ENCODE measurements at regions not wholly inside any gene's neighbourhood (a gene's known extent, or its start where the extent isn't known, plus 50 kb on each side); places are given as distances from the start of the nearest gene placed in this dataset.

GRCh38 chrX:34072906-34073305, 59.2 kb downstream of the FAM47A start:
- H3K4me3 ChIP-seq = no peak overlapping the region
- no peaks in the 10 kb centered on the region for H3K27me3 ChIP-seq
- TF ChIP-seq CTCF (IDR thresholded peaks at IDR 0.05 in 4 of 5, conservative IDR thresholded peaks at IDR 0.05 in 1 of 5) (no peak), POLR2A (IDR thresholded peaks at IDR 0.05) (no peak)
- in situ Hi-C loops (cut with MboI; ENCODE audit: low sequenced_read_pairs in 4 of 4) = no loop called here
- ATAC-seq (no peak), DNase-seq (no peak)
- H3K27ac ChIP-seq = no peak overlapping the region
- no peaks in the 10 kb centered on the region for H3K36me3 ChIP-seq
- no peaks in the 10 kb centered on the region for H3K4me1 ChIP-seq
- intact Hi-C loops (cut with DNase I; ENCODE audit: low total_unique reads) = no loop called here
- no peaks in the 10 kb centered on the region for H3K9me3 ChIP-seq

GRCh38 chrX:34063616-34064015, 68.5 kb downstream of the FAM47A start:
- no peak for ATAC-seq
- H3K27me3 ChIP-seq = no peaks in the 10 kb centered on the region
- TF ChIP-seq POLR2A (IDR thresholded peaks at IDR 0.05) = no peak
- no peak for TF ChIP-seq CTCF (IDR thresholded peaks at IDR 0.05 in 4 of 5, conservative IDR thresholded peaks at IDR 0.05 in 1 of 5)
- no peak overlapping the region for H3K4me3 ChIP-seq
- in situ Hi-C loops (cut with MboI; ENCODE audit: low sequenced_read_pairs in 4 of 4) (no loop called here), intact Hi-C loops (cut with DNase I; ENCODE audit: low total_unique reads) (no loop called here)
- H3K36me3 ChIP-seq = no peaks in the 10 kb centered on the region
- no peak overlapping the region for H3K27ac ChIP-seq
- H3K9me3 ChIP-seq = no peaks in the 10 kb centered on the region
- H3K4me1 ChIP-seq = no peaks in the 10 kb centered on the region
- DNase-seq = no peak

GRCh38 chrX:34058005-34058404, 74.1 kb downstream of the FAM47A start:
- Histone ChIP-seq H3K27ac (no peak overlapping the region), H3K9me3 (no peaks in the 10 kb centered on the region), H3K4me3 (no peak overlapping the region), H3K4me1 (no peaks in the 10 kb centered on the region), H3K27me3 (no peaks in the 10 kb centered on the region), H3K36me3 (no peaks in the 10 kb centered on the region)
- TF ChIP-seq POLR2A (IDR thresholded peaks at IDR 0.05) (no peak), CTCF (IDR thresholded peaks at IDR 0.05 in 4 of 5, conservative IDR thresholded peaks at IDR 0.05 in 1 of 5) (no peak)
- DNase-seq = no peak
- ATAC-seq = no peak
- in situ Hi-C loops (cut with MboI; ENCODE audit: low sequenced_read_pairs in 4 of 4) (no loop called here), intact Hi-C loops (cut with DNase I; ENCODE audit: low total_unique reads) (loop anchor here (5.0 kb wide), 1 partner anchor 36 kb away; no protein-coding TSS in a partner anchor)

- Histone ChIP-seq H3K27me3 (no peaks in the 10 kb centered on the region), H3K27ac (no peak overlapping the region), H3K36me3 (no peaks in the 10 kb centered on the region), H3K4me1 (no peaks in the 10 kb centered on the region), H3K9me3 (no peaks in the 10 kb centered on the region), H3K4me3 (no peak overlapping the region)
- in situ Hi-C loops (cut with MboI; ENCODE audit: low sequenced_read_pairs in 4 of 4) = no loop called here
- DNase-seq = no peak
- TF ChIP-seq POLR2A (IDR thresholded peaks at IDR 0.05) = no peak
- TF ChIP-seq CTCF (IDR thresholded peaks at IDR 0.05 in 4 of 5, conservative IDR thresholded peaks at IDR 0.05 in 1 of 5) = no peak
- ATAC-seq = no peak
- intact Hi-C loops (cut with DNase I; ENCODE audit: low total_unique reads) = no loop called here
Measured at GRCh38 chrX:34053931-34054330, 78.2 kb downstream of the FAM47A start.

Data from gastrocnemius medialis (tissue), 4 donors.